Endothelial cell of umbilical vein (primary cell): ENCODE measurements at regions not wholly inside any gene's neighbourhood (a gene's known extent, or its start where the extent isn't known, plus 50 kb on each side); places are given as distances from the start of the nearest gene placed in this dataset.

Experiments
- EZH2 ChIP-seq: IDR thresholded peaks from 2 replicates; pipeline ENCODE4 v1.6.1; 2012; ENCODE audit warnings: borderline replicate concordance, low read depth, mild to moderate bottlenecking, moderate library complexity, low read length, inconsistent platforms; ENCODE audit not compliant: severe bottlenecking
- FOS ChIP-seq: IDR thresholded peaks from 2 replicates; pipeline ENCODE4 v1.6.1; 2011; ENCODE audit warnings: mild to moderate bottlenecking, low read length, moderate library complexity, borderline replicate concordance; ENCODE audit not compliant: insufficient read depth
- GATA2 ChIP-seq: IDR thresholded peaks from 2 replicates; pipeline ENCODE4 v1.7.0; 2011; ENCODE audit warnings: low read depth, mild to moderate bottlenecking, moderate library complexity, mixed read lengths, low read length; ENCODE audit not compliant: insufficient read length, insufficient read depth
- POLR2AphosphoS5 ChIP-seq: IDR thresholded peaks from 2 replicates; pipeline ENCODE4 v1.6.1; 2012; ENCODE audit warnings: low read depth, mild to moderate bottlenecking, control low read depth, low read length, moderate library complexity; ENCODE audit not compliant: insufficient read depth
- TF ChIP-seq, protein P1 (sequence below), 2 donors: IDR thresholded peaks; 1 replicate in 1 of 2; 2 replicates in 1 of 2; pipeline ENCODE4 v1.5.1; 2011; ENCODE audit warnings: low read length in 2 of 2, mild to moderate bottlenecking in 2 of 2, moderate library complexity in 2 of 2, control low read depth in 1 of 2, inconsistent platforms in 1 of 2, low read depth in 1 of 2; ENCODE audit not compliant: insufficient read depth in 1 of 2; ENCODE audit errors: extremely low read depth in 1 of 2
- TF ChIP-seq, protein P2 (sequence below): IDR thresholded peaks from 2 replicates; pipeline ENCODE4 v1.6.1; 2011; ENCODE audit not compliant: insufficient read depth, insufficient read length

GRCh38 chr5:56522960-56523359, 289.8 kb upstream of the ANKRD55 start:
- TF ChIP-seq, protein P1, sequence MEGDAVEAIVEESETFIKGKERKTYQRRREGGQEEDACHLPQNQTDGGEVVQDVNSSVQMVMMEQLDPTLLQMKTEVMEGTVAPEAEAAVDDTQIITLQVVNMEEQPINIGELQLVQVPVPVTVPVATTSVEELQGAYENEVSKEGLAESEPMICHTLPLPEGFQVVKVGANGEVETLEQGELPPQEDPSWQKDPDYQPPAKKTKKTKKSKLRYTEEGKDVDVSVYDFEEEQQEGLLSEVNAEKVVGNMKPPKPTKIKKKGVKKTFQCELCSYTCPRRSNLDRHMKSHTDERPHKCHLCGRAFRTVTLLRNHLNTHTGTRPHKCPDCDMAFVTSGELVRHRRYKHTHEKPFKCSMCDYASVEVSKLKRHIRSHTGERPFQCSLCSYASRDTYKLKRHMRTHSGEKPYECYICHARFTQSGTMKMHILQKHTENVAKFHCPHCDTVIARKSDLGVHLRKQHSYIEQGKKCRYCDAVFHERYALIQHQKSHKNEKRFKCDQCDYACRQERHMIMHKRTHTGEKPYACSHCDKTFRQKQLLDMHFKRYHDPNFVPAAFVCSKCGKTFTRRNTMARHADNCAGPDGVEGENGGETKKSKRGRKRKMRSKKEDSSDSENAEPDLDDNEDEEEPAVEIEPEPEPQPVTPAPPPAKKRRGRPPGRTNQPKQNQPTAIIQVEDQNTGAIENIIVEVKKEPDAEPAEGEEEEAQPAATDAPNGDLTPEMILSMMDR (IDR thresholded peaks at IDR 0.05; ENCODE audit: extremely low read depth in 1 of 2, insufficient read depth in 1 of 2, low read depth in 1 of 2, low read length in 2 of 2) = no peak
- TF ChIP-seq POLR2AphosphoS5 = no peak
- no peak for TF ChIP-seq FOS
- TF ChIP-seq EZH2 = no peak
- TF ChIP-seq GATA2 = no peak
- TF ChIP-seq, protein P2, sequence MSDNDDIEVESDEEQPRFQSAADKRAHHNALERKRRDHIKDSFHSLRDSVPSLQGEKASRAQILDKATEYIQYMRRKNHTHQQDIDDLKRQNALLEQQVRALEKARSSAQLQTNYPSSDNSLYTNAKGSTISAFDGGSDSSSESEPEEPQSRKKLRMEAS = no peak
